Testis (tissue), 2 donors: ENCODE measurements at regions not wholly inside any gene's neighbourhood (a gene's known extent, or its start where the extent isn't known, plus 50 kb on each side); places are given as distances from the start of the nearest gene placed in this dataset.

Experiments
- CTCF ChIP-seq, 3 experiments: fragments of 450-650 bp in 2 of 3; fragments of 200-600 bp in 1 of 3; sonication (generic) in 1 of 3; IDR thresholded peaks; one replicate each; pipeline ENCODE4 v1.5.1; 2016 to 2019; ENCODE audit warnings: antibody characterized with exemption in 3 of 3, mild to moderate bottlenecking in 2 of 3, moderate library complexity in 1 of 3
- POLR2A ChIP-seq: fragments of 450-650 bp; IDR thresholded peaks from one replicate; pipeline ENCODE4 v1.6.1; 2017; ENCODE audit warnings: antibody characterized with exemption, mild to moderate bottlenecking, moderate library complexity

GRCh38 chr3:130596484-130596883 lies 79.5 kb downstream of the COL6A6 start:
- no peak for TF ChIP-seq CTCF (IDR thresholded peaks at IDR 0.05)
- TF ChIP-seq POLR2A, result no peak
